COLO668 (cell line): ENCODE measurements at regions not wholly inside any gene's neighbourhood (a gene's known extent, or its start where the extent isn't known, plus 50 kb on each side); places are given as distances from the start of the nearest gene placed in this dataset.
"Not testable (repeated sequence)": the region's sequence is repeated elsewhere in the genome, so short reads cannot be mapped to it uniquely, and the experiment has no call there.

ENCODE experiments used
- DNase-seq: peaks from one replicate; lab custom pipeline; 2025; ENCODE audit not compliant: unreplicated experiment; lab: John Stamatoyannopoulos, UW

- peak; percentile 49 for DNase-seq
These were observed 137.0 kb upstream of the TP53TG3D start for GRCh38 chr16:32116080-32116479.

GRCh38 chr16:32116533-32116932, 136.6 kb upstream of the TP53TG3D start:
- DNase-seq = not testable (repeated sequence)

- DNase-seq = not testable (repeated sequence)
These were observed 132.7 kb upstream of the TP53TG3D start for GRCh38 chr16:32120372-32120771.

- not testable (repeated sequence) for DNase-seq
These were observed 132.3 kb upstream of the TP53TG3D start for GRCh38 chr16:32120779-32121178.

- DNase-seq = not testable (repeated sequence)
These were observed 131.7 kb upstream of the TP53TG3D start for GRCh38 chr16:32121273-32121900.

- not testable (repeated sequence) for DNase-seq
These were observed 100.7 kb upstream of the TP53TG3D start for GRCh38 chr16:32152434-32152833.

GRCh38 chr16:32187918-32188669, 65.0 kb upstream of the TP53TG3D start:
- not testable (repeated sequence) for DNase-seq

GRCh38 chr16:32202585-32202984, 50.5 kb upstream of the TP53TG3D start:
- DNase-seq = not testable (repeated sequence)
